Osteocyte (in vitro differentiated cells): ENCODE measurements at regions not wholly inside any gene's neighbourhood (a gene's known extent, or its start where the extent isn't known, plus 50 kb on each side); places are given as distances from the start of the nearest gene placed in this dataset.

Source experiments
- DNase-seq: peaks from one replicate; pipeline ENCODE4 v3.0.0; 2021; ENCODE audit warnings: mixed read lengths; ENCODE audit not compliant: unreplicated experiment; ENCODE audit errors: extremely low spot score
- H3K27ac Mint-ChIP-seq: one replicate; pipeline ENCODE4 v1.8.0; 2021; ENCODE audit warnings: mild to moderate bottlenecking, mixed read lengths; ENCODE audit not compliant: unreplicated experiment
- H3K27me3 Mint-ChIP-seq: one replicate; pipeline ENCODE4 v1.8.0; 2021; ENCODE audit warnings: mixed read lengths; ENCODE audit not compliant: unreplicated experiment
- H3K36me3 Mint-ChIP-seq: one replicate; pipeline ENCODE4 v1.8.0; 2021; ENCODE audit warnings: mixed read lengths; ENCODE audit not compliant: unreplicated experiment
- H3K4me1 Mint-ChIP-seq: one replicate; pipeline ENCODE4 v1.8.0; 2021; ENCODE audit warnings: mixed read lengths; ENCODE audit not compliant: unreplicated experiment
- H3K4me3 Mint-ChIP-seq: one replicate; pipeline ENCODE4 v1.8.0; 2021; ENCODE audit warnings: mild to moderate bottlenecking, moderate library complexity, mixed read lengths; ENCODE audit not compliant: unreplicated experiment
- H3K9me3 Mint-ChIP-seq: one replicate; pipeline ENCODE4 v1.8.0; 2021; ENCODE audit warnings: mixed read lengths; ENCODE audit not compliant: unreplicated experiment
- CTCF ChIP-seq: fragments of 200-600 bp; sonication (generic); IDR thresholded peaks from 2 replicates; pipeline ENCODE4 v1.5.0; 2021; ENCODE audit warnings: antibody characterized with exemption, mild to moderate bottlenecking, moderate library complexity

GRCh38 chr10:111773950-111774349 lies 409.6 kb downstream of the GPAM start:
- Mint-ChIP-seq H3K4me1 (no peaks in the 10 kb centered on the region), H3K36me3 (no peaks in the 10 kb centered on the region), H3K27me3 (no peaks in the 10 kb centered on the region), H3K9me3 (peaks cover 11% of the 10 kb centered on the region), H3K4me3 (no peak overlapping the region), H3K27ac (no peak overlapping the region)
- TF ChIP-seq CTCF = no peak
- no peak for DNase-seq

GRCh38 chr10:111774486-111774885 lies 409.1 kb downstream of the GPAM start:
- no peaks in the 10 kb centered on the region for H3K27me3 Mint-ChIP-seq
- DNase-seq = no peak
- no peak for TF ChIP-seq CTCF
- no peaks in the 10 kb centered on the region for H3K4me1 Mint-ChIP-seq
- no peak overlapping the region for H3K4me3 Mint-ChIP-seq
- no peaks in the 10 kb centered on the region for H3K36me3 Mint-ChIP-seq
- no peak overlapping the region for H3K27ac Mint-ChIP-seq
- H3K9me3 Mint-ChIP-seq = peaks cover 12% of the 10 kb centered on the region

GRCh38 chr10:111784436-111784835 lies 399.1 kb downstream of the GPAM start:
- H3K36me3 Mint-ChIP-seq = no peaks in the 10 kb centered on the region

GRCh38 chr10:111784946-111785465 lies 398.6 kb downstream of the GPAM start:
- Mint-ChIP-seq H3K36me3 (no peaks in the 10 kb centered on the region), H3K9me3 (peaks cover 38% of the 10 kb centered on the region), H3K4me1 (no peaks in the 10 kb centered on the region), H3K27ac (no peak overlapping the region), H3K27me3 (no peaks in the 10 kb centered on the region), H3K4me3 (no peak overlapping the region)
- DNase-seq = no peak
- no peak for TF ChIP-seq CTCF

More at GRCh38 chr10:111784436-111784835, 399.1 kb downstream of the GPAM start:
- Mint-ChIP-seq H3K27me3 (no peaks in the 10 kb centered on the region), H3K4me1 (no peaks in the 10 kb centered on the region), H3K27ac (no peak overlapping the region), H3K4me3 (no peak overlapping the region), H3K9me3 (peaks cover 38% of the 10 kb centered on the region)
- no peak for DNase-seq
- TF ChIP-seq CTCF = no peak

GRCh38 chr10:111785921-111786320 lies 397.6 kb downstream of the GPAM start:
- no peak for DNase-seq
- no peak overlapping the region for H3K27ac Mint-ChIP-seq
- no peaks in the 10 kb centered on the region for H3K27me3 Mint-ChIP-seq
- H3K36me3 Mint-ChIP-seq = no peaks in the 10 kb centered on the region
- no peaks in the 10 kb centered on the region for H3K4me1 Mint-ChIP-seq
- TF ChIP-seq CTCF = no peak
- H3K4me3 Mint-ChIP-seq = no peak overlapping the region
- H3K9me3 Mint-ChIP-seq = peaks cover 41% of the 10 kb centered on the region
